H1 (cell line): ENCODE measurements at regions not wholly inside any gene's neighbourhood (a gene's known extent, or its start where the extent isn't known, plus 50 kb on each side); places are given as distances from the start of the nearest gene placed in this dataset.

Experiments
- CTCF ChIA-PET: fragments of 300-600 bp; sonication (Branson Sonifier 250); formaldehyde crosslinking; loops from one replicate; lab custom pipeline; 2021; ENCODE audit not compliant: partially characterized antibody; lab: Charles Lee
- POLR2A ChIA-PET: fragments of 300-600 bp; sonication (Branson Sonifier 250); formaldehyde crosslinking; loops from one replicate; lab custom pipeline; 2021; ENCODE audit warnings: inconsistent platforms; ENCODE audit not compliant: partially characterized antibody; lab: Charles Lee
- DNase-seq, 2 experiments: peaks; one replicate each; pipeline versions ENCODE4 v3.0.0 to v3.0.0-alpha.2; 2010 to 2022; ENCODE audit warnings: low spot score in 2 of 2, low read depth in 1 of 2, mixed read lengths in 1 of 2
- FAIRE-seq: peaks from 2 replicates; lab custom pipeline; 2011; peaks lifted over from hg19 to GRCh38; lab: Jason Lieb, UNC
- H2AFZ ChIP-seq: 2 replicates; pipeline ENCODE4 v1.8.1; 2012; ENCODE audit warnings: low read length, inconsistent platforms
- H2AK5ac ChIP-seq: 2 replicates; pipeline ENCODE4 v1.6.1; 2013; ENCODE audit warnings: low read depth, low read length
- H2BK120ac ChIP-seq: replicated peaks from 2 replicates; pipeline ENCODE3; 2013; ENCODE audit warnings: low read depth, low read length, inconsistent platforms
- H2BK12ac ChIP-seq: 2 replicates; pipeline ENCODE4 v1.6.1; 2013; ENCODE audit warnings: low read depth, low read length
- H2BK15ac ChIP-seq: 2 replicates; pipeline ENCODE4 v1.6.1; 2013; ENCODE audit warnings: low read length
- H2BK20ac ChIP-seq: 2 replicates; pipeline ENCODE4 v1.6.1; 2013; ENCODE audit warnings: low read length
- H2BK5ac ChIP-seq: 2 replicates; pipeline ENCODE4 v1.6.1; 2013; ENCODE audit warnings: low read depth, low read length
- H3K14ac ChIP-seq: 2 replicates; pipeline ENCODE4 v1.6.1; 2013; ENCODE audit warnings: inconsistent platforms; ENCODE audit not compliant: insufficient read length
- H3K18ac ChIP-seq: 2 replicates; pipeline ENCODE4 v1.6.1; 2013; ENCODE audit warnings: low read length; ENCODE audit errors: extremely low read depth
- H3K23ac ChIP-seq: 2 replicates; pipeline ENCODE4 v1.6.1; 2013; ENCODE audit warnings: inconsistent platforms; ENCODE audit not compliant: insufficient read length
- H3K23me2 ChIP-seq: 2 replicates; pipeline ENCODE4 v1.6.1; 2013; ENCODE audit warnings: low read depth, low read length
- H3K27ac ChIP-seq: 2 replicates; pipeline ENCODE4 v1.6.1; 2011; ENCODE audit warnings: low read depth, low read length, inconsistent platforms
- H3K27me3 ChIP-seq, 4 experiments: replicated peaks in 1 of 4; 1 replicate in 1 of 4; 2 replicates in 3 of 4; pipeline versions ENCODE4 v1.6.1 to v1.8.1; 2011 to 2013; ENCODE audit warnings: low read length in 3 of 4, mild to moderate bottlenecking in 3 of 4, inconsistent platforms in 2 of 4, mixed read lengths in 2 of 4, moderate library complexity in 1 of 4; ENCODE audit not compliant: control insufficient read depth in 3 of 4, insufficient read depth in 3 of 4; ENCODE audit errors: extremely low read depth in 1 of 4
- H3K36me3 ChIP-seq, 4 experiments: 2 replicates each; pipeline versions ENCODE4 v1.6.1 to v1.8.1; 2011 to 2013; ENCODE audit warnings: mild to moderate bottlenecking in 4 of 4, low read length in 3 of 4, moderate library complexity in 2 of 4, control low read depth in 1 of 4, inconsistent platforms in 1 of 4; ENCODE audit not compliant: insufficient read depth in 4 of 4, control insufficient read depth in 2 of 4
- H3K4ac ChIP-seq: replicated peaks from 2 replicates; pipeline ENCODE3; 2013; ENCODE audit warnings: low read length, low read depth, mixed read lengths, inconsistent platforms; ENCODE audit not compliant: insufficient read length
- H3K4me1 ChIP-seq, 4 experiments: replicated peaks in 1 of 4; 1 replicate in 1 of 4; 2 replicates in 3 of 4; pipeline versions ENCODE4 v1.6.1 to v1.8.1; 2011 to 2013; ENCODE audit warnings: low read length in 3 of 4, inconsistent platforms in 2 of 4, mixed read lengths in 1 of 4; ENCODE audit not compliant: insufficient read depth in 4 of 4, control insufficient read depth in 3 of 4
- H3K4me2 ChIP-seq, 2 experiments: 2 replicates each; pipeline versions ENCODE4 v1.6.1 to v1.8.1; 2011 to 2013; ENCODE audit warnings: low read depth in 2 of 2, low read length in 2 of 2, control low read depth in 1 of 2, inconsistent platforms in 1 of 2, mild to moderate bottlenecking in 1 of 2; ENCODE audit not compliant: insufficient read depth in 1 of 2
- H3K4me3 ChIP-seq, 4 experiments: fragments of 200-600, 300-600 bp in 1 of 4; sonication (generic), shearing (Covaris generic), sonication (Bioruptor Twin) in 1 of 4; 2 replicates each; pipeline versions ENCODE4 v1.5.1 to v1.8.1; 2011 to 2016; ENCODE audit warnings: low read length in 4 of 4, low read depth in 3 of 4, control low read depth in 2 of 4, inconsistent platforms in 2 of 4, mild to moderate bottlenecking in 2 of 4, mixed read lengths in 1 of 4, moderate library complexity in 1 of 4; ENCODE audit not compliant: insufficient read depth in 2 of 4; ENCODE audit errors: extremely low read depth in 1 of 4
- H3K56ac ChIP-seq: replicated peaks from 2 replicates; pipeline ENCODE3; 2013; ENCODE audit warnings: low read depth, mild to moderate bottlenecking, mixed read lengths, low read length, inconsistent platforms; ENCODE audit not compliant: insufficient read length
- H3K79me1 ChIP-seq: 2 replicates; pipeline ENCODE4 v1.6.1; 2013; ENCODE audit warnings: low read depth, low read length, control low read depth
- H3K79me2 ChIP-seq, 2 experiments: 2 replicates each; pipeline versions ENCODE4 v1.6.1 to v1.8.1; 2012 to 2013; ENCODE audit warnings: low read length in 2 of 2, mild to moderate bottlenecking in 2 of 2, inconsistent platforms in 1 of 2; ENCODE audit not compliant: insufficient read depth in 2 of 2, control insufficient read depth in 1 of 2
- H3K9ac ChIP-seq, 4 experiments: replicated peaks in 1 of 4; 1 replicate in 1 of 4; 2 replicates in 3 of 4; pipeline versions ENCODE4 v1.6.1 to v1.8.1; 2011 to 2013; ENCODE audit warnings: low read depth in 3 of 4, low read length in 3 of 4, control low read depth in 2 of 4, mild to moderate bottlenecking in 2 of 4, moderate library complexity in 2 of 4, inconsistent platforms in 1 of 4; ENCODE audit errors: extremely low read depth in 1 of 4
- H3K9me3 ChIP-seq, 2 experiments: 2 replicates each; pipeline versions ENCODE4 v1.6.1 to v1.8.1; 2012 to 2013; ENCODE audit warnings: mild to moderate bottlenecking in 2 of 2, moderate library complexity in 2 of 2, control low read depth in 1 of 2, inconsistent platforms in 1 of 2, low read depth in 1 of 2, low read length in 1 of 2, mixed read lengths in 1 of 2; ENCODE audit not compliant: insufficient read depth in 2 of 2
- H4K20me1 ChIP-seq, 2 experiments: replicated peaks in 1 of 2; 2 replicates each; pipeline versions ENCODE3 to v1.8.1; 2011 to 2013; ENCODE audit warnings: inconsistent platforms in 2 of 2, low read length in 2 of 2, mild to moderate bottlenecking in 1 of 2; ENCODE audit not compliant: insufficient read depth in 2 of 2, control insufficient read depth in 1 of 2
- H4K5ac ChIP-seq: 2 replicates; pipeline ENCODE4 v1.6.1; 2013; ENCODE audit warnings: low read length, low read depth, mixed read lengths, inconsistent platforms; ENCODE audit not compliant: insufficient read length
- H4K8ac ChIP-seq: 2 replicates; pipeline ENCODE4 v1.8.0; 2013; ENCODE audit warnings: mild to moderate bottlenecking, moderate library complexity, low read length, inconsistent platforms; ENCODE audit not compliant: insufficient read depth; ENCODE audit errors: extremely low read depth
- H4K91ac ChIP-seq: replicated peaks from 2 replicates; pipeline ENCODE3; 2013; ENCODE audit warnings: low read length, mixed read lengths, inconsistent platforms; ENCODE audit not compliant: insufficient read length
- CBX8 ChIP-seq: fragments of 300-800, 300-1000 bp; sonication (generic); IDR thresholded peaks from 2 replicates; pipeline ENCODE4 v1.7.1; 2016; ENCODE audit warnings: low read depth, low read length, borderline replicate concordance
- CHD2 ChIP-seq: IDR thresholded peaks from 2 replicates; pipeline ENCODE4 v1.6.1; 2012; ENCODE audit warnings: low read length, improper control_type of control experiment
- E2F6 ChIP-seq: IDR thresholded peaks from 2 replicates; pipeline ENCODE4 v1.6.1; 2012; ENCODE audit warnings: inconsistent platforms
- EZH2 ChIP-seq: fragments of 200-600 bp; sonication (generic); IDR thresholded peaks from 2 replicates; pipeline ENCODE4 v1.7.1; 2012; ENCODE audit warnings: low read depth, mild to moderate bottlenecking, moderate library complexity, low read length, inconsistent platforms; ENCODE audit not compliant: severe bottlenecking
- GABPA ChIP-seq: IDR thresholded peaks from 2 replicates; pipeline ENCODE4 v1.6.1; 2011; ENCODE audit warnings: mild to moderate bottlenecking, low read length, moderate library complexity, borderline replicate concordance; ENCODE audit not compliant: insufficient read depth
- KDM1A ChIP-seq: fragments of 200-600, 300-600 bp; sonication (generic); IDR thresholded peaks from 2 replicates; pipeline ENCODE4 v1.7.1; 2016; ENCODE audit warnings: mild to moderate bottlenecking, low read length, borderline replicate concordance
- KDM5A ChIP-seq: fragments of 200-600 bp; IDR thresholded peaks from 2 replicates; pipeline ENCODE4 v1.7.1; 2012; ENCODE audit warnings: mild to moderate bottlenecking, low read length, inconsistent platforms, mixed read lengths
- NRF1 ChIP-seq: IDR thresholded peaks from 2 replicates; pipeline ENCODE4 v1.6.1; 2011; ENCODE audit warnings: mild to moderate bottlenecking, low read depth, low read length, improper control_type of control experiment
- POLR2AphosphoS5 ChIP-seq: IDR thresholded peaks from 2 replicates; pipeline ENCODE4 v1.6.1; 2011; ENCODE audit warnings: low read depth, low read length
- SRF ChIP-seq: IDR thresholded peaks from 2 replicates; pipeline ENCODE4 v1.6.1; 2011; ENCODE audit warnings: mild to moderate bottlenecking, low read depth, low read length, moderate library complexity
- TBP ChIP-seq: IDR thresholded peaks from 2 replicates; pipeline ENCODE4 v1.6.1; 2011; ENCODE audit warnings: low read depth, low read length, improper control_type of control experiment
- WGBS, 2 experiments: shearing (Covaris generic) in 1 of 2; methylation state at CpG; one replicate each; pipeline versions ENCODE4 v1.1.6 to v1.1.7; 2013 to 2015; ENCODE audit warnings: low lambda C conversion rate in 2 of 2, mixed read lengths in 2 of 2, inconsistent platforms in 1 of 2, low coverage in 1 of 2, missing lambda C conversion rate in 1 of 2; ENCODE audit not compliant: insufficient replicate concordance in 2 of 2, insufficient coverage in 1 of 2, insufficient read length in 1 of 2; ENCODE audit errors: extremely low coverage in 1 of 2, missing lambda C conversion rate in 1 of 2; 5-methylcytosine and 5-hydroxymethylcytosine counted together
- TF ChIP-seq, protein P1 (sequence below): IDR thresholded peaks from 2 replicates; pipeline ENCODE4 v1.6.1; 2012; ENCODE audit warnings: low read length, inconsistent platforms

GRCh38 chr13:34338102-34338501, 520.2 kb downstream of the RFC3 start:
- Histone ChIP-seq H4K8ac (no peak overlapping the region), H2BK120ac (no peak overlapping the region), H2BK15ac (no peak overlapping the region), H3K27ac (no peak overlapping the region), H3K23ac (no peak overlapping the region), H2AK5ac (no peak overlapping the region), H4K20me1 (no peaks in the 10 kb centered on the region), H4K91ac (no peak overlapping the region), H3K9ac (no peak overlapping the region), H3K14ac (no peak overlapping the region), H2AFZ (no peak overlapping the region), H3K4me1 (no peaks in the 10 kb centered on the region), H4K5ac (no peak overlapping the region), H3K9me3 (0 out of 4 replicates have a peak, but pooled peaks cover 0 to 3% of the 10 kb centered on the region in 2 experiments), H3K79me2 (no peaks in the 10 kb centered on the region), H3K79me1 (no peaks in the 10 kb centered on the region), H3K4ac (no peak overlapping the region), H3K23me2 (no peaks in the 10 kb centered on the region), H3K4me3 (no peak overlapping the region), H3K18ac (no peak overlapping the region), H3K56ac (no peak overlapping the region), H3K36me3 (no peaks in the 10 kb centered on the region), H2BK20ac (no peak overlapping the region), H2BK5ac (no peak overlapping the region), H3K4me2 (no peak overlapping the region), H2BK12ac (no peak overlapping the region), H3K27me3 (no peaks in the 10 kb centered on the region)
- FAIRE-seq: no peak
- ChIA-PET POLR2A (no interaction called here), CTCF (no interaction called here)
- DNase-seq: no peak
- WGBS, 2 experiments: 88% methylated on average over 1 of the region's 1 CpG; no CpG with 5 or more reads in 1 of the 2 experiments
- TF ChIP-seq GABPA (no peak), TBP (no peak), E2F6 (no peak), CBX8 (no peak), KDM1A (no peak), POLR2AphosphoS5 (no peak), CHD2 (no peak), SRF (no peak), NRF1 (no peak), KDM5A (no peak), EZH2 (no peak)
- TF ChIP-seq, protein P1, sequence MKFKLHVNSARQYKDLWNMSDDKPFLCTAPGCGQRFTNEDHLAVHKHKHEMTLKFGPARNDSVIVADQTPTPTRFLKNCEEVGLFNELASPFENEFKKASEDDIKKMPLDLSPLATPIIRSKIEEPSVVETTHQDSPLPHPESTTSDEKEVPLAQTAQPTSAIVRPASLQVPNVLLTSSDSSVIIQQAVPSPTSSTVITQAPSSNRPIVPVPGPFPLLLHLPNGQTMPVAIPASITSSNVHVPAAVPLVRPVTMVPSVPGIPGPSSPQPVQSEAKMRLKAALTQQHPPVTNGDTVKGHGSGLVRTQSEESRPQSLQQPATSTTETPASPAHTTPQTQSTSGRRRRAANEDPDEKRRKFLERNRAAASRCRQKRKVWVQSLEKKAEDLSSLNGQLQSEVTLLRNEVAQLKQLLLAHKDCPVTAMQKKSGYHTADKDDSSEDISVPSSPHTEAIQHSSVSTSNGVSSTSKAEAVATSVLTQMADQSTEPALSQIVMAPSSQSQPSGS: no peak
